ENCODE measurements at regions not wholly inside any gene's neighbourhood (a gene's known extent, or its start where the extent isn't known, plus 50 kb on each side); places are given as distances from the start of the nearest gene placed in this dataset.

DNA sequence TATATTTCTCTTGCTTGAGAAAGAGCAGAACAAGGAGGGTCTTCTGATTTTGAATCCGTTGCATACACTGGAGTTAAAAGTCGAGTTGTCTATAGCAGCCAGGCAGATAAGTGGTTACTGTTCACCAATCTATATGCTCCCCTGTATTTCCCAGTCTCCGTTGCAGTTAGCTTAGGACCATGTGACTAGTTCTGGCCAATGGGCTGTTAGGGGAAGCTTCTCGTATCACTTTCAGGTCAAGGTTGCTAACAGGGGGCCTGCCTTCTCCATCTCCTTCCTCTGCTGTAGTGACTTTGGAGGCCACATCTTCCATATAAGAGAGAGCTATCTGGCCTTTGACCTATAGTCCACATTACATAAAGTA, 188.5 kb upstream of the KBTBD8 start:
- TF ChIP-seq, protein P1, sequence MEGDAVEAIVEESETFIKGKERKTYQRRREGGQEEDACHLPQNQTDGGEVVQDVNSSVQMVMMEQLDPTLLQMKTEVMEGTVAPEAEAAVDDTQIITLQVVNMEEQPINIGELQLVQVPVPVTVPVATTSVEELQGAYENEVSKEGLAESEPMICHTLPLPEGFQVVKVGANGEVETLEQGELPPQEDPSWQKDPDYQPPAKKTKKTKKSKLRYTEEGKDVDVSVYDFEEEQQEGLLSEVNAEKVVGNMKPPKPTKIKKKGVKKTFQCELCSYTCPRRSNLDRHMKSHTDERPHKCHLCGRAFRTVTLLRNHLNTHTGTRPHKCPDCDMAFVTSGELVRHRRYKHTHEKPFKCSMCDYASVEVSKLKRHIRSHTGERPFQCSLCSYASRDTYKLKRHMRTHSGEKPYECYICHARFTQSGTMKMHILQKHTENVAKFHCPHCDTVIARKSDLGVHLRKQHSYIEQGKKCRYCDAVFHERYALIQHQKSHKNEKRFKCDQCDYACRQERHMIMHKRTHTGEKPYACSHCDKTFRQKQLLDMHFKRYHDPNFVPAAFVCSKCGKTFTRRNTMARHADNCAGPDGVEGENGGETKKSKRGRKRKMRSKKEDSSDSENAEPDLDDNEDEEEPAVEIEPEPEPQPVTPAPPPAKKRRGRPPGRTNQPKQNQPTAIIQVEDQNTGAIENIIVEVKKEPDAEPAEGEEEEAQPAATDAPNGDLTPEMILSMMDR (conservative IDR thresholded peaks at IDR 0.05 in 1 of 2, IDR thresholded peaks at IDR 0.05 in 1 of 2; ENCODE audit: extremely low read depth in 1 of 2, insufficient read depth in 1 of 2, low read depth in 1 of 2, low read length in 2 of 2) = no peak
- no peak for TF ChIP-seq EZH2 (IDR thresholded peaks at IDR 0.05; ENCODE audit: borderline replicate concordance, low read length)
